K562 (cell line): ENCODE measurements at regions not wholly inside any gene's neighbourhood (a gene's known extent, or its start where the extent isn't known, plus 50 kb on each side); places are given as distances from the start of the nearest gene placed in this dataset.

Experiments used
- ARID2 ChIP-seq: fragments of 450-650 bp; IDR thresholded peaks from 2 replicates; pipeline ENCODE4 v1.6.1; 2017; ENCODE audit warnings: antibody characterized with exemption, mild to moderate bottlenecking
- BCOR ChIP-seq: fragments of 450-650 bp; IDR thresholded peaks from 2 replicates; pipeline ENCODE4 v1.6.1; 2016
- BRD9 ChIP-seq: fragments of 450-650 bp; IDR thresholded peaks from 2 replicates; pipeline ENCODE4 v1.6.1; 2018; ENCODE audit warnings: low read depth; ENCODE audit not compliant: partially characterized antibody
- CREB3 ChIP-seq: fragments of 450-650 bp; conservative IDR thresholded peaks from 2 replicates; pipeline ENCODE4 v1.6.1; 2016; ENCODE audit warnings: missing genetic modification characterization, low read depth, mild to moderate bottlenecking, missing compliant biosample characterization, moderate library complexity
- DACH1 ChIP-seq: fragments of 450-650 bp; IDR thresholded peaks from 2 replicates; pipeline ENCODE4 v1.6.1; 2018; ENCODE audit not compliant: partially characterized antibody
- ELF1 ChIP-seq: fragments of 200-800 bp; sonication (Bioruptor generic); IDR thresholded peaks from 2 replicates; pipeline ENCODE4 v1.6.1; 2016; ENCODE audit warnings: missing genetic modification characterization, missing compliant biosample characterization
- ELF2 ChIP-seq: fragments of 250-450 bp; sonication (Bioruptor Pico); IDR thresholded peaks from 2 replicates; pipeline ENCODE4 v1.5.0; 2021; ENCODE audit warnings: mild to moderate bottlenecking
- ESRRB ChIP-seq: fragments of 250-450 bp; sonication (Bioruptor Pico); IDR thresholded peaks from 2 replicates; pipeline ENCODE4 v1.5.0; 2020; ENCODE audit warnings: mild to moderate bottlenecking, moderate library complexity, borderline replicate concordance
- FOS ChIP-seq: IDR thresholded peaks from 3 replicates; pipeline ENCODE4 v1.6.1; 2011; ENCODE audit not compliant: insufficient read length; ENCODE audit errors: extremely low read depth
- FOXM1 ChIP-seq, 2 experiments: fragments of 450-650 bp in 1 of 2; sonication (generic) in 1 of 2; formaldehyde crosslinking in 1 of 2; IDR thresholded peaks; 2 replicates each; pipeline versions ENCODE4 v1.6.1 to v1.9.0; 2017 to 2022; ENCODE audit warnings: low read depth in 2 of 2, mild to moderate bottlenecking in 2 of 2, missing genetic modification reagents in 1 of 2, moderate library complexity in 1 of 2
- GABPA ChIP-seq: fragments of 200-800 bp; sonication (Bioruptor generic); conservative IDR thresholded peaks from 2 replicates; pipeline ENCODE4 v1.6.1; 2016; ENCODE audit warnings: low read depth, missing genetic modification characterization, missing compliant biosample characterization
- KDM4B ChIP-seq, 2 experiments: fragments of 450-650 bp in 1 of 2; sonication (generic) in 1 of 2; IDR thresholded peaks; 2 replicates each; pipeline ENCODE4 v1.6.1; 2016 to 2017; ENCODE audit warnings: borderline replicate concordance in 2 of 2, antibody characterized with exemption in 1 of 2, low read depth in 1 of 2, mild to moderate bottlenecking in 1 of 2
- LEF1 ChIP-seq: fragments of 450-650 bp; IDR thresholded peaks from 2 replicates; pipeline ENCODE4 v1.6.1; 2016; ENCODE audit warnings: mild to moderate bottlenecking
- MNT ChIP-seq, 2 experiments: fragments of 450-650 bp; conservative IDR thresholded peaks; 2 replicates each; pipeline ENCODE4 v1.6.1; 2017; ENCODE audit warnings: mild to moderate bottlenecking in 2 of 2, moderate library complexity in 2 of 2
- MTA1 ChIP-seq: fragments of 450-650 bp; IDR thresholded peaks from 2 replicates; pipeline ENCODE4 v1.6.1; 2017; ENCODE audit warnings: borderline replicate concordance
- SMARCB1 ChIP-seq: IDR thresholded peaks from 2 replicates; pipeline ENCODE4 v1.6.1; 2011; ENCODE audit warnings: improper control_type of control experiment, low read depth; ENCODE audit not compliant: insufficient read length
- SPI1 ChIP-seq: IDR thresholded peaks from 2 replicates; pipeline ENCODE4 v1.6.1; 2011; ENCODE audit warnings: low read depth, low read length, control low read depth, borderline replicate concordance
- ZBTB49 ChIP-seq: sonication (generic); formaldehyde crosslinking; IDR thresholded peaks from 2 replicates; pipeline ENCODE4 v1.8.0; 2022; ENCODE audit warnings: missing genetic modification reagents, mild to moderate bottlenecking, borderline replicate concordance
- ZFP1 ChIP-seq: fragments of 450-650 bp; formaldehyde crosslinking; IDR thresholded peaks from 2 replicates; pipeline ENCODE4 v1.4.0; 2020; ENCODE audit warnings: mild to moderate bottlenecking, mixed read lengths
- ZNF311 ChIP-seq: fragments of 250-450 bp; sonication (Bioruptor Pico); IDR thresholded peaks from 2 replicates; pipeline ENCODE4 v1.4.0; 2020; ENCODE audit warnings: mild to moderate bottlenecking, moderate library complexity
- ZNF586 ChIP-seq: fragments of 450-650 bp; formaldehyde crosslinking; conservative IDR thresholded peaks from 2 replicates; pipeline ENCODE4 v1.4.0; 2020; ENCODE audit warnings: mild to moderate bottlenecking, moderate library complexity

GRCh38 chr7:29748286-29749099 is 57.8 kb upstream of the WIPF3 start (continued):
- TF ChIP-seq ZBTB49 (CRISPR knock-in tag) (no peak), ZNF586 (no peak), SPI1 (no peak), FOS (no peak), ELF1 (tag) (no peak), ZFP1 (CRISPR knock-in tag) (no peak), MNT (conservative IDR thresholded peaks at IDR 0.05) (peak in 1 of 2 experiments; percentile 17; a peak in 1 of 4 replicates), ESRRB (no peak), ELF2 (CRISPR knock-in tag) (no peak), SMARCB1 (no peak), ZNF311 (CRISPR knock-in tag) (no peak), BCOR (peak; percentile 49), LEF1 (no peak), MTA1 (peak; percentile 93), CREB3 (tag) (no peak), ARID2 (peak; percentile 50; the same call in 1 of the 2 replicates), BRD9 (no peak), GABPA (no peak), DACH1 (peak; percentile 99), FOXM1 (IDR thresholded peaks at IDR 0.05; ENCODE audit: low read depth) (no peak), FOXM1 (CRISPR knock-in tag; IDR thresholded peaks at IDR 0.05; ENCODE audit: low read depth) (no peak), KDM4B (IDR thresholded peaks at IDR 0.05; ENCODE audit: borderline replicate concordance in 2 of 2, low read depth in 1 of 2) (no peak; a peak in 1 of 4 replicates)
